Gastrocnemius medialis (tissue), 4 donors: ENCODE measurements at regions not wholly inside any gene's neighbourhood (a gene's known extent, or its start where the extent isn't known, plus 50 kb on each side); places are given as distances from the start of the nearest gene placed in this dataset.

Experiments used
- POLR2A ChIP-seq, 2 donors: fragments of 450-650 bp; IDR thresholded peaks; one replicate each; pipeline ENCODE4 v1.6.1; 2017; ENCODE audit warnings: antibody characterized with exemption in 2 of 2, mild to moderate bottlenecking in 2 of 2, moderate library complexity in 2 of 2
- TF ChIP-seq, protein P1 (sequence below), 5 experiments: fragments of 450-650 bp in 3 of 5; fragments of 200-600 bp in 2 of 5; sonication (generic) in 2 of 5; IDR thresholded peaks in 4 of 5; conservative IDR thresholded peaks in 1 of 5; 1 replicate in 4 of 5; 2 replicates in 1 of 5; pipeline ENCODE4 v1.5.1; 2016 to 2019; ENCODE audit warnings: antibody characterized with exemption in 5 of 5, mild to moderate bottlenecking in 3 of 5, moderate library complexity in 3 of 5

DNA sequence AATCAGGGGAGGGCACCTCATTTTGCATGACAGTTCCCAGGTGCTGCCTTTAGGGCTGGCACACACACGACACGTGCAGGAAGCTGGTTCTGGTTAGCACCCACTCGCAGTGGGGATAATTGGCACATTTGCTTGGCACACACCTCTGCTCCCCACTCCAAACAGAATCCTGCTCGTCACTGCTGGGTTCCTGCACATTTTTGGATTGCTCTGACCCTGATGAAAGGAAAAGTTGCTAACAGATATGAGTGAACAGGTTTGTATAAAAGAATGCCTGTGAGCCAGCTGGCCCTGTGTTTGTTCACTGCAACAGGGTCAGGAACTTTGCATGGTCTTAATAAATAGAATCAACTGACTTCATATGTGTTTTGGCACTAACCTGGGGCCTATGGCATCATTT lies 1500.4 kb downstream of the EFNB2 start:
- TF ChIP-seq, protein P1, sequence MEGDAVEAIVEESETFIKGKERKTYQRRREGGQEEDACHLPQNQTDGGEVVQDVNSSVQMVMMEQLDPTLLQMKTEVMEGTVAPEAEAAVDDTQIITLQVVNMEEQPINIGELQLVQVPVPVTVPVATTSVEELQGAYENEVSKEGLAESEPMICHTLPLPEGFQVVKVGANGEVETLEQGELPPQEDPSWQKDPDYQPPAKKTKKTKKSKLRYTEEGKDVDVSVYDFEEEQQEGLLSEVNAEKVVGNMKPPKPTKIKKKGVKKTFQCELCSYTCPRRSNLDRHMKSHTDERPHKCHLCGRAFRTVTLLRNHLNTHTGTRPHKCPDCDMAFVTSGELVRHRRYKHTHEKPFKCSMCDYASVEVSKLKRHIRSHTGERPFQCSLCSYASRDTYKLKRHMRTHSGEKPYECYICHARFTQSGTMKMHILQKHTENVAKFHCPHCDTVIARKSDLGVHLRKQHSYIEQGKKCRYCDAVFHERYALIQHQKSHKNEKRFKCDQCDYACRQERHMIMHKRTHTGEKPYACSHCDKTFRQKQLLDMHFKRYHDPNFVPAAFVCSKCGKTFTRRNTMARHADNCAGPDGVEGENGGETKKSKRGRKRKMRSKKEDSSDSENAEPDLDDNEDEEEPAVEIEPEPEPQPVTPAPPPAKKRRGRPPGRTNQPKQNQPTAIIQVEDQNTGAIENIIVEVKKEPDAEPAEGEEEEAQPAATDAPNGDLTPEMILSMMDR (IDR thresholded peaks at IDR 0.05 in 4 of 5, conservative IDR thresholded peaks at IDR 0.05 in 1 of 5), result no peak
- no peak for TF ChIP-seq POLR2A (IDR thresholded peaks at IDR 0.05)
